ENCODE measurements at regions not wholly inside any gene's neighbourhood (a gene's known extent, or its start where the extent isn't known, plus 50 kb on each side); places are given as distances from the start of the nearest gene placed in this dataset.

GRCh38 chr5:173757403-173758209 lies 130.5 kb upstream of the CPEB4 start:
- ATAC-seq, result no peak
- Histone ChIP-seq H3K4me3 (no peak overlapping the region), H3K9me3 (no peaks in the 10 kb centered on the region), H3K36me3 (ENCODE audit: low read depth) (no peaks in the 10 kb centered on the region), H3K4me1 (ENCODE audit: low read depth) (no peaks in the 10 kb centered on the region)
- DNase-seq, result no peak
- no peak for TF ChIP-seq CTCF (IDR thresholded peaks at IDR 0.05)
- intact Hi-C loops (cut with DNase I, micrococcal nuclease), result no loop called here

GRCh38 chr5:173758676-173759075 lies 129.5 kb upstream of the CPEB4 start:
- no peak for DNase-seq
- TF ChIP-seq CTCF (IDR thresholded peaks at IDR 0.05), result no peak
- no peaks in the 10 kb centered on the region for H3K9me3 ChIP-seq
- intact Hi-C loops (cut with DNase I, micrococcal nuclease), result no loop called here
- no peaks in the 10 kb centered on the region for H3K4me1 ChIP-seq (ENCODE audit: low read depth)
- ATAC-seq, result no peak
- H3K36me3 ChIP-seq (ENCODE audit: low read depth), result no peaks in the 10 kb centered on the region
- H3K4me3 ChIP-seq, result no peak overlapping the region

GRCh38 chr5:173759691-173760090 lies 128.5 kb upstream of the CPEB4 start:
- DNase-seq (no peak), ATAC-seq (no peak)
- H3K36me3 ChIP-seq (ENCODE audit: low read depth), result no peaks in the 10 kb centered on the region
- intact Hi-C loops (cut with DNase I, micrococcal nuclease), result no loop called here
- peaks cover 3% of the 10 kb centered on the region for H3K4me1 ChIP-seq (ENCODE audit: low read depth)
- no peak overlapping the region for H3K4me3 ChIP-seq
- no peak for TF ChIP-seq CTCF (IDR thresholded peaks at IDR 0.05)
- no peaks in the 10 kb centered on the region for H3K9me3 ChIP-seq

GRCh38 chr5:173760461-173761177 lies 127.5 kb upstream of the CPEB4 start:
- H3K4me1 ChIP-seq (ENCODE audit: low read depth), result peaks cover 4% of the 10 kb centered on the region
- intact Hi-C loops (cut with DNase I, micrococcal nuclease), result no loop called here
- ATAC-seq, result no peak
- no peak for DNase-seq
- H3K4me3 ChIP-seq, result no peak overlapping the region
- no peaks in the 10 kb centered on the region for H3K9me3 ChIP-seq
- no peak for TF ChIP-seq CTCF (IDR thresholded peaks at IDR 0.05)
- no peaks in the 10 kb centered on the region for H3K36me3 ChIP-seq (ENCODE audit: low read depth)

GRCh38 chr5:173761178-173761513 lies 127.0 kb upstream of the CPEB4 start:
- DNase-seq (no peak), ATAC-seq (no peak)
- H3K4me1 ChIP-seq (ENCODE audit: low read depth), result peaks cover 5% of the 10 kb centered on the region
- no peak for TF ChIP-seq CTCF (IDR thresholded peaks at IDR 0.05)
- no peak overlapping the region for H3K4me3 ChIP-seq
- no peaks in the 10 kb centered on the region for H3K36me3 ChIP-seq (ENCODE audit: low read depth)
- intact Hi-C loops (cut with DNase I, micrococcal nuclease), result no loop called here
- H3K9me3 ChIP-seq, result no peaks in the 10 kb centered on the region
